ENCODE measurements at regions not wholly inside any gene's neighbourhood (a gene's known extent, or its start where the extent isn't known, plus 50 kb on each side); places are given as distances from the start of the nearest gene placed in this dataset.

DNA sequence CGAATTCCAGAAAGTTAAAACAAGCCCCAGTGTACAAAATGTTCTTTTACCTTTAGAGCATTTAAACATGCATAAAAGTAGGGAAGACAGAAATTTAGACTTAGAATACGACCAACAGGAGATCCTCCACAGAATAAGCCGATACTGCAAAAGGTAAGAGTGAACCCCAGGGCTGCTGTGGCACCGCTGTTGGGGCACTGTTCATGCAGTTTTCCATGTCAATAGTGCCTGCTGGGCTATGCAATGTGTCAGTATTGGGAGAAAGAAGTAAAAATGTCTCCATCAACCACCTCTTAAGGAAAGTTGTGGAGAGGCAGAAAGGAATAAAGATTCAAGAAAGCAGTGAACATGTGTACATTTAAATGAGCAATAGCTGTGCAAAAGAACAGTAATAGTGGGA is 326.5 kb upstream of the SEMA3C start (continued):
- TF ChIP-seq, protein P1, sequence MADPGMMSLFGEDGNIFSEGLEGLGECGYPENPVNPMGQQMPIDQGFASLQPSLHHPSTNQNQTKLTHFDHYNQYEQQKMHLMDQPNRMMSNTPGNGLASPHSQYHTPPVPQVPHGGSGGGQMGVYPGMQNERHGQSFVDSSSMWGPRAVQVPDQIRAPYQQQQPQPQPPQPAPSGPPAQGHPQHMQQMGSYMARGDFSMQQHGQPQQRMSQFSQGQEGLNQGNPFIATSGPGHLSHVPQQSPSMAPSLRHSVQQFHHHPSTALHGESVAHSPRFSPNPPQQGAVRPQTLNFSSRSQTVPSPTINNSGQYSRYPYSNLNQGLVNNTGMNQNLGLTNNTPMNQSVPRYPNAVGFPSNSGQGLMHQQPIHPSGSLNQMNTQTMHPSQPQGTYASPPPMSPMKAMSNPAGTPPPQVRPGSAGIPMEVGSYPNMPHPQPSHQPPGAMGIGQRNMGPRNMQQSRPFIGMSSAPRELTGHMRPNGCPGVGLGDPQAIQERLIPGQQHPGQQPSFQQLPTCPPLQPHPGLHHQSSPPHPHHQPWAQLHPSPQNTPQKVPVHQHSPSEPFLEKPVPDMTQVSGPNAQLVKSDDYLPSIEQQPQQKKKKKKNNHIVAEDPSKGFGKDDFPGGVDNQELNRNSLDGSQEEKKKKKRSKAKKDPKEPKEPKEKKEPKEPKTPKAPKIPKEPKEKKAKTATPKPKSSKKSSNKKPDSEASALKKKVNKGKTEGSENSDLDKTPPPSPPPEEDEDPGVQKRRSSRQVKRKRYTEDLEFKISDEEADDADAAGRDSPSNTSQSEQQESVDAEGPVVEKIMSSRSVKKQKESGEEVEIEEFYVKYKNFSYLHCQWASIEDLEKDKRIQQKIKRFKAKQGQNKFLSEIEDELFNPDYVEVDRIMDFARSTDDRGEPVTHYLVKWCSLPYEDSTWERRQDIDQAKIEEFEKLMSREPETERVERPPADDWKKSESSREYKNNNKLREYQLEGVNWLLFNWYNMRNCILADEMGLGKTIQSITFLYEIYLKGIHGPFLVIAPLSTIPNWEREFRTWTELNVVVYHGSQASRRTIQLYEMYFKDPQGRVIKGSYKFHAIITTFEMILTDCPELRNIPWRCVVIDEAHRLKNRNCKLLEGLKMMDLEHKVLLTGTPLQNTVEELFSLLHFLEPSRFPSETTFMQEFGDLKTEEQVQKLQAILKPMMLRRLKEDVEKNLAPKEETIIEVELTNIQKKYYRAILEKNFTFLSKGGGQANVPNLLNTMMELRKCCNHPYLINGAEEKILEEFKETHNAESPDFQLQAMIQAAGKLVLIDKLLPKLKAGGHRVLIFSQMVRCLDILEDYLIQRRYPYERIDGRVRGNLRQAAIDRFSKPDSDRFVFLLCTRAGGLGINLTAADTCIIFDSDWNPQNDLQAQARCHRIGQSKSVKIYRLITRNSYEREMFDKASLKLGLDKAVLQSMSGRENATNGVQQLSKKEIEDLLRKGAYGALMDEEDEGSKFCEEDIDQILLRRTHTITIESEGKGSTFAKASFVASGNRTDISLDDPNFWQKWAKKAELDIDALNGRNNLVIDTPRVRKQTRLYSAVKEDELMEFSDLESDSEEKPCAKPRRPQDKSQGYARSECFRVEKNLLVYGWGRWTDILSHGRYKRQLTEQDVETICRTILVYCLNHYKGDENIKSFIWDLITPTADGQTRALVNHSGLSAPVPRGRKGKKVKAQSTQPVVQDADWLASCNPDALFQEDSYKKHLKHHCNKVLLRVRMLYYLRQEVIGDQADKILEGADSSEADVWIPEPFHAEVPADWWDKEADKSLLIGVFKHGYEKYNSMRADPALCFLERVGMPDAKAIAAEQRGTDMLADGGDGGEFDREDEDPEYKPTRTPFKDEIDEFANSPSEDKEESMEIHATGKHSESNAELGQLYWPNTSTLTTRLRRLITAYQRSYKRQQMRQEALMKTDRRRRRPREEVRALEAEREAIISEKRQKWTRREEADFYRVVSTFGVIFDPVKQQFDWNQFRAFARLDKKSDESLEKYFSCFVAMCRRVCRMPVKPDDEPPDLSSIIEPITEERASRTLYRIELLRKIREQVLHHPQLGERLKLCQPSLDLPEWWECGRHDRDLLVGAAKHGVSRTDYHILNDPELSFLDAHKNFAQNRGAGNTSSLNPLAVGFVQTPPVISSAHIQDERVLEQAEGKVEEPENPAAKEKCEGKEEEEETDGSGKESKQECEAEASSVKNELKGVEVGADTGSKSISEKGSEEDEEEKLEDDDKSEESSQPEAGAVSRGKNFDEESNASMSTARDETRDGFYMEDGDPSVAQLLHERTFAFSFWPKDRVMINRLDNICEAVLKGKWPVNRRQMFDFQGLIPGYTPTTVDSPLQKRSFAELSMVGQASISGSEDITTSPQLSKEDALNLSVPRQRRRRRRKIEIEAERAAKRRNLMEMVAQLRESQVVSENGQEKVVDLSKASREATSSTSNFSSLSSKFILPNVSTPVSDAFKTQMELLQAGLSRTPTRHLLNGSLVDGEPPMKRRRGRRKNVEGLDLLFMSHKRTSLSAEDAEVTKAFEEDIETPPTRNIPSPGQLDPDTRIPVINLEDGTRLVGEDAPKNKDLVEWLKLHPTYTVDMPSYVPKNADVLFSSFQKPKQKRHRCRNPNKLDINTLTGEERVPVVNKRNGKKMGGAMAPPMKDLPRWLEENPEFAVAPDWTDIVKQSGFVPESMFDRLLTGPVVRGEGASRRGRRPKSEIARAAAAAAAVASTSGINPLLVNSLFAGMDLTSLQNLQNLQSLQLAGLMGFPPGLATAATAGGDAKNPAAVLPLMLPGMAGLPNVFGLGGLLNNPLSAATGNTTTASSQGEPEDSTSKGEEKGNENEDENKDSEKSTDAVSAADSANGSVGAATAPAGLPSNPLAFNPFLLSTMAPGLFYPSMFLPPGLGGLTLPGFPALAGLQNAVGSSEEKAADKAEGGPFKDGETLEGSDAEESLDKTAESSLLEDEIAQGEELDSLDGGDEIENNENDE (IDR thresholded peaks at IDR 0.05; ENCODE audit: insufficient replicate concordance, low read length): peak; percentile 82
- TF ChIP-seq CEBPB (IDR thresholded peaks at IDR 0.05; ENCODE audit: low read depth, low read length) (no peak), HDAC6 (IDR thresholded peaks at IDR 0.05; ENCODE audit: low read depth, low read length) (no peak), SRF (IDR thresholded peaks at IDR 0.05; ENCODE audit: low read depth, low read length) (no peak), RXRA (IDR thresholded peaks at IDR 0.05; ENCODE audit: insufficient read depth, low read depth, low read length) (no peak), SIRT6 (IDR thresholded peaks at IDR 0.05; ENCODE audit: low read length) (no peak), KDM1A (IDR thresholded peaks at IDR 0.05; ENCODE audit: borderline replicate concordance, low read length) (peak; percentile 51; the same call in 1 of the 2 replicates), EP300 (IDR thresholded peaks at IDR 0.05; ENCODE audit: borderline replicate concordance in 1 of 2, low read depth in 2 of 2, low read length in 2 of 2) (peak in 1 of 2 experiments; percentile 69; a peak in 1 of 3 replicates), JUND (IDR thresholded peaks at IDR 0.05; ENCODE audit: low read length) (no peak), SP4 (IDR thresholded peaks at IDR 0.05; ENCODE audit: low read length) (no peak)
- TF ChIP-seq, protein P2, sequence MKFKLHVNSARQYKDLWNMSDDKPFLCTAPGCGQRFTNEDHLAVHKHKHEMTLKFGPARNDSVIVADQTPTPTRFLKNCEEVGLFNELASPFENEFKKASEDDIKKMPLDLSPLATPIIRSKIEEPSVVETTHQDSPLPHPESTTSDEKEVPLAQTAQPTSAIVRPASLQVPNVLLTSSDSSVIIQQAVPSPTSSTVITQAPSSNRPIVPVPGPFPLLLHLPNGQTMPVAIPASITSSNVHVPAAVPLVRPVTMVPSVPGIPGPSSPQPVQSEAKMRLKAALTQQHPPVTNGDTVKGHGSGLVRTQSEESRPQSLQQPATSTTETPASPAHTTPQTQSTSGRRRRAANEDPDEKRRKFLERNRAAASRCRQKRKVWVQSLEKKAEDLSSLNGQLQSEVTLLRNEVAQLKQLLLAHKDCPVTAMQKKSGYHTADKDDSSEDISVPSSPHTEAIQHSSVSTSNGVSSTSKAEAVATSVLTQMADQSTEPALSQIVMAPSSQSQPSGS (IDR thresholded peaks at IDR 0.05; ENCODE audit: low read length): peak; percentile 61; the same call in 1 of the 2 replicates
